Muscle of leg (tissue), 3 donors: ENCODE measurements at regions not wholly inside any gene's neighbourhood (a gene's known extent, or its start where the extent isn't known, plus 50 kb on each side); places are given as distances from the start of the nearest gene placed in this dataset.

ENCODE experiments used
- DNase-seq: peaks from one replicate; pipeline ENCODE4 v3.0.0; 2013
- H3K27ac ChIP-seq: one replicate; pipeline ENCODE4 v1.5.1; 2013; ENCODE audit warnings: mild to moderate bottlenecking, low read length, control low read depth
- H3K27me3 ChIP-seq: one replicate; pipeline ENCODE4 v1.6.1; 2013; ENCODE audit warnings: low read length; ENCODE audit not compliant: control insufficient read depth, insufficient read depth
- H3K36me3 ChIP-seq: one replicate; pipeline ENCODE4 v1.6.1; 2013; ENCODE audit warnings: low read length; ENCODE audit not compliant: control insufficient read depth, insufficient read depth
- H3K4me1 ChIP-seq: one replicate; pipeline ENCODE4 v1.6.1; 2013; ENCODE audit warnings: low read length; ENCODE audit not compliant: control insufficient read depth, insufficient read depth
- H3K4me3 ChIP-seq: one replicate; pipeline ENCODE4 v1.5.1; 2013; ENCODE audit warnings: low read length, control low read depth
- H3K9me3 ChIP-seq: replicated peaks from 2 replicates; pipeline ENCODE4 v1.6.1; 2013; ENCODE audit warnings: low read depth, low read length; ENCODE audit not compliant: control insufficient read depth
- WGBS: methylation state at CpG from one replicate; pipeline ENCODE4 v1.1.5; 2013; ENCODE audit warnings: missing lambda C conversion rate; ENCODE audit not compliant: insufficient coverage; 5-methylcytosine and 5-hydroxymethylcytosine counted together

DNA sequence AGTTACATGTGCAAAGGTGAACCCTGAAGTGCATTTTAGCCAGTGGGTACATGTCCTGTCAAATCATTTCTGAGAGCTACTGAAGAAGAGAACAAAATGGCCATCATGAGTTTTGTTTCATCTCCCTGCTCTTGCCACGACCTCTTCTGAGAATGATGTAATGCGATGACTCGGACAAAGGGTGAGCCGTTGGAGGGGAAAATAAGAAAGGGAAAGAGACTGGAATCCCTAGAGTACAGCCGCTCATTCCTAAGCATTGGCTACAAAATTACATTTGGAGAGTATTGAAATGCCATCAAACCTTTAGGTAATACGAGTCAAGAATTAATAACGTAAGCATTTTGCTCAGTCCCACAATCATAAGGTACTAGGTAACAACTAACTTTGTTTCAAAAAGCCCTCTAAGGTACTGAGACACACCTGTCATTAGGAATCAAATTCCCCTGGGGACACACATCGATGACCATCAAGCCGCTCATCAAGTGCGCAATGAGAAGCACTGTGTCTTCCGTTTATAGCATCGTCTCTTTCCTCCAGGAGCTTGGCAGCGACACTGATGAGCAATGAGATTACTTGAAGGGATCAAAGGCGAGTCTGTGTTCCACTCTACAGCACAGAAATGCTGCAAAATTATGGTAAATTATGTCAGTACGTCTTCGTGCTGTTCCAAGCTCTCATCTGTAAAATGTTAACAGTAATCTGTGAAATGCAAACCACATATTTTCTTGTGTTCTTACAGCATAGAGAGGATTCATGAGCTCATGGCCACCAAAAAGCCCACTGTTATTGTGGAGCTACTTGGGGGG, 97.3 kb upstream of the PIEZO2 start:
- no peaks in the 10 kb centered on the region for H3K9me3 ChIP-seq
- peak overlapping the region; percentile 84 for H3K27ac ChIP-seq
- peak; percentile 97 for DNase-seq
- peaks cover 11% of the 10 kb centered on the region for H3K4me1 ChIP-seq
- H3K4me3 ChIP-seq: no peak overlapping the region
- 32% methylated on average over 9 of the region's 16 CpGs for WGBS
- H3K36me3 ChIP-seq: no peaks in the 10 kb centered on the region
- no peaks in the 10 kb centered on the region for H3K27me3 ChIP-seq

DNA sequence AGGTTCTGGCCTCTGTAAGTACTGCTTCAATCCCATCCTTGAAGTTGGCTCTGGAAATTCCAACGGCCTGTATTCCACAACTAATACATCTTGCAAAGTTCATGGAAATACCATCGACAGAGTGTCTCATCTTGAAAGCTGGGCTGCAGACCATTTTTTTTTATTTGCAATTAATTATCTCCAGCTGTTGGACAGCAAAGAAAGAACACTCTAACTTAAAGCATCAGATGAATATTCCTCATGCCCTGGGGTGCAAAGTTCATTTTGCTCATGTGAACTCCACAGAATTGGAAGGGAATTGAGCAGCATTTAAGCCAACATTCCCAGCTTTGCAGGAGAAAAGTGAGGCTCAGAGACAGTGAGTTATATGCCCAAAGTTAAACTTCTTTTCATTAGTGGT, 96.5 kb upstream of the PIEZO2 start:
- no peaks in the 10 kb centered on the region for H3K36me3 ChIP-seq
- no CpG with 5 or more reads among the region's 2 CpGs for WGBS
- H3K27me3 ChIP-seq: no peaks in the 10 kb centered on the region
- H3K4me1 ChIP-seq: peaks cover 11% of the 10 kb centered on the region
- no peak overlapping the region for H3K4me3 ChIP-seq
- peak overlapping the region; percentile 84 for H3K27ac ChIP-seq
- H3K9me3 ChIP-seq: no peaks in the 10 kb centered on the region
- peak; percentile 98 for DNase-seq

DNA sequence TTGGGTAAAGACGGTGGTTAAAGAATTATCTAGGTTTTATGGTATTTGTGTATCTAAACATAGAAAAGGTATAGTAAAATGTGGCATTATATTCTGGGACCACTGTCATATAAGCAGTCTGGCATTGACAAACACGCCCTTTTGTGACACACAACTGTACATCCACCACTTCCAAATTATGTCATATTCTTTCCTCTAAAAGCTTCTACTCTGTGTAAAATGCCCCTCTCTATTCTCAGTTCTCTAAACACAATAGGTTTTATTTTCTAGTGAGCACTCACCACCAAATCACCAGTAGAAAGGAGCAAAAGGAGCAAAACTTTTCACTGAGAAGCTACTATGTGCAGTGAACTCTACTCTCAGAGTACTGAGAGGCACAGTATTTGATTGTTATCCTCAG, 88.1 kb upstream of the PIEZO2 start:
- no peaks in the 10 kb centered on the region for H3K4me1 ChIP-seq
- no peak overlapping the region for H3K4me3 ChIP-seq
- no peaks in the 10 kb centered on the region for H3K9me3 ChIP-seq
- DNase-seq: no peak
- WGBS: 67% methylated on average over 1 of the region's 2 CpGs
- no peaks in the 10 kb centered on the region for H3K27me3 ChIP-seq
- no peaks in the 10 kb centered on the region for H3K36me3 ChIP-seq
- no peak overlapping the region for H3K27ac ChIP-seq

DNA sequence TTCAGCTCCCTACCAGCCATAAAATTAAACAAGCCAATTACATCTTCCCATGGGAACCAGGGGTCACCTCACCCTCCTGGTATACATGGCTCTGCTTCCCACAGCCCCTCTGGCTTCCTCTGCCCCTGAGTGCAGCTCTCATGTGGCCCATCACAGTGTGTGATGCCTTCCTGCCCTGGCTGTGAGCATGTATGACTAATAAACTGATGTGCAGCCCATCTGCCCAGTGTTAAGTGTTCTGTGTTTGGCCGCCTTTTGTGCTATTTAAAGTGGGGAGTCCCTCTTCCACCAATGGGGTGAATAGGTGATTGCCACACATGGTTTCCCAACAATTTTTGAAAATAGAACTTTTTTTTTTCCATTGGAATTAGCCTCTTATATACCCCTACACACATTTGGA, 87.7 kb upstream of the PIEZO2 start:
- Histone ChIP-seq H3K27ac (no peak overlapping the region), H3K9me3 (no peaks in the 10 kb centered on the region), H3K27me3 (no peaks in the 10 kb centered on the region), H3K4me1 (no peaks in the 10 kb centered on the region), H3K36me3 (no peaks in the 10 kb centered on the region), H3K4me3 (no peak overlapping the region)
- no peak for DNase-seq
- no CpG with 5 or more reads among the region's 1 CpG for WGBS

DNA sequence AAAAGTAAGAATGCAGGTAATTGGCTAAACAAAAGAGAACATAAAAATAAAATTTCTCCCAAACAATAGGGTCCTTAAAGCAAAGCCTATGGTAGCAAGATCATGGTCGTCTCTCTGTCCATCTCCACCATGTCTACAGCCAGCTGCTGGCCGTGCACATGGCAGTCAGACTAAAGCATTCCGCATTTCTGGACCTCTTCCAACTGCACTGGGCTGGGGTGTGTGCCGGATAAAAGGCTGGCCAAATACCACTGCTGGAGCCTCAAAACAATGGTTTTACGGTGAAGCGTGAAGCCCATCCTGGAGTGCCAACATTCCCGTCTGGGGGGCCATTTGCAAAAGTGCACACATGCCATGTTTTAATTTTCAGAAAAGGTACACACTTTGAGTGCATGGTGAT, 74.8 kb upstream of the PIEZO2 start:
- no peak overlapping the region for H3K4me3 ChIP-seq

DNA sequence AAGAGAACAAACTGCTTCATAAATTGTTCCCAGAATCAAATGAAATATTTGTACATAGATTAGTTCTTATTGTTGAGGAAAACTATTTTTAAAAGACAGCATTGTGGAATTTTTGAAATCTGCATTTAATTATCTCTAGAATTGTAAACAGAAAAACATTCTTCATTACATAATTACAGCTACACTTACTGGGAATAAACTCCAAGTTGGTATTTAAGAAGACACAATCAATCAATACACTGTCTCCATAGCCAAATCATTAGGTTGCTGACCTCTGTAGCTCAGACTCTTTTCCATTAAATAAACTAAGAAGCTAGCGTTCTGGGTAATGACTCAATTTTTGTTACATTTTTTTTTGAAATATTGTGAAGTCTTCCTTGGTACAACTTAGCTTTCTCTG, 70.2 kb upstream of the PIEZO2 start:
- no peaks in the 10 kb centered on the region for H3K9me3 ChIP-seq
- H3K27ac ChIP-seq: no peak overlapping the region
- no peaks in the 10 kb centered on the region for H3K27me3 ChIP-seq
- no peak for DNase-seq
- H3K4me3 ChIP-seq: no peak overlapping the region
- no peaks in the 10 kb centered on the region for H3K4me1 ChIP-seq
- WGBS: no CpG with 5 or more reads among the region's 1 CpG
- no peaks in the 10 kb centered on the region for H3K36me3 ChIP-seq

More for the DNA sequence above, 74.8 kb upstream of the PIEZO2 start:
- Histone ChIP-seq H3K4me1 (no peaks in the 10 kb centered on the region), H3K36me3 (no peaks in the 10 kb centered on the region), H3K27ac (no peak overlapping the region), H3K27me3 (no peaks in the 10 kb centered on the region), H3K9me3 (no peaks in the 10 kb centered on the region)
- peak; percentile 41 for DNase-seq
- WGBS: 74% methylated on average over 6 of the region's 7 CpGs

DNA sequence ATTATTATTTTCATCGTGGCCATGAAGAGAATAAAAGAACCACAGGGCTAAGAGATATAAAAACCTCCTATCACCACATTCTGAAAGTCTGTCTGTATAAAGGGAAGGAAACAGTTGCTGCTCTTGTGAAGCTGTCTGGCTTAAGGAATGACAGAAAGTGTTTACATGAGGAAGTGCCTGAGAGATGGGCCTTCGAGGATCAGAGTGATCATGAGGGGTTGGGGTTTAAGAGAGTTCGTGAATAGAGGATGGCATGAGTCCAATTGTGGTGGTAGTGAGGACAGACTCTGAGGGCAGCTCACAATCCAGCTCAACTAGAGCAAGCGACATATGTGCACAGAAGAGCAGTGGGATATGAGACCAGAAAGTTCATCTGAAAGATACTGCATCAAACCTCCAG, 65.8 kb upstream of the PIEZO2 start:
- no peak for DNase-seq
- whole genome bisulfite sequencing: 17% methylated on average over 2 of the region's 4 CpGs
- Histone ChIP-seq H3K4me1 (no peaks in the 10 kb centered on the region), H3K27ac (no peak overlapping the region), H3K4me3 (no peak overlapping the region), H3K9me3 (no peaks in the 10 kb centered on the region), H3K27me3 (no peaks in the 10 kb centered on the region), H3K36me3 (no peaks in the 10 kb centered on the region)

DNA sequence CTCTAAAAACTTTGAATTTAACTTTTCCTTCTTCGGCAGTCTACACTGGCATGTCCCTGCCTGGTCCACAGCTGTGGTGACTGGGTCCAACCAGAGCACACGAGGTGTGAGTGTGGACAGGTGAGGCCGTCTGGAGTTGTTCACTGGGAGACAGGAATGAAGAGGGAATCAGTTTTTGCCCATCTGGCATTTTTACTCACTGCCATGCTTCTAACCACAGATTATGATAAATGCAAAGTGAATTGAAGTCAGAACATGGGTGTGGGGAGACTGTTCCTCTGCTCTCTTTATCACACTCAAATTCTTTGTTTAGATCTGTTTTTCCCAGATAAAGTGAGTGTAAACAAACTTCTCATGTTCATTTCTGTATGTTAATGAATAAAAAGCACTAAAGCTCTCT, 54.7 kb upstream of the PIEZO2 start:
- DNase-seq: no peak
- H3K36me3 ChIP-seq: no peaks in the 10 kb centered on the region
- WGBS: no CpG with 5 or more reads among the region's 3 CpGs
- no peaks in the 10 kb centered on the region for H3K4me1 ChIP-seq
- H3K27me3 ChIP-seq: no peaks in the 10 kb centered on the region
- no peak overlapping the region for H3K4me3 ChIP-seq
- H3K9me3 ChIP-seq: no peaks in the 10 kb centered on the region
- H3K27ac ChIP-seq: no peak overlapping the region

DNA sequence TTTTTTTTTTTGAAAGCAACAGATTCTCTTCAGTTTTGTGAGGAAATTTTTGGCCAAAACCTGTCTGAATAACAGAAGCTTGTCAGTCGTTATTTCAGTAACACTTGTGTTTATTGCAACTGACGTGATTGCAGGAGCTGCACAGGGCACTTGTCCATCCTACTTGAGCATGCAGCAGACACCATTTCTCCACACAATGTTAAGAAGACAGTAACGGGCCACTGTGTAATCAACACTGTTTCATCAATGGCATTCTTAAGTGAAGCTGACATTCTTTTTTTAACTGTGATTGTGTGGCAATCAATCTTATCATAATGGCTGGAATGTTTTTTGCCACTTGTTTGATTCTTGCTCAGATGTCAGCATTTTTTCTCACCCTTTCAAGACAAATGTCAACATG, 50.1 kb upstream of the PIEZO2 start:
- 0% methylated on average over 1 of the region's 3 CpGs for WGBS
- no peaks in the 10 kb centered on the region for H3K4me1 ChIP-seq
- no peak overlapping the region for H3K4me3 ChIP-seq
- no peaks in the 10 kb centered on the region for H3K27me3 ChIP-seq
- no peak for DNase-seq
- no peaks in the 10 kb centered on the region for H3K9me3 ChIP-seq
- no peak overlapping the region for H3K27ac ChIP-seq
- no peaks in the 10 kb centered on the region for H3K36me3 ChIP-seq
